Thymus (tissue), 11 donors: ENCODE measurements at regions not wholly inside any gene's neighbourhood (a gene's known extent, or its start where the extent isn't known, plus 50 kb on each side); places are given as distances from the start of the nearest gene placed in this dataset.

Experiments used
- DNase-seq, 9 donors: peaks; one replicate each; pipeline ENCODE4 v3.0.0-alpha.2; 2013; ENCODE audit warnings: low spot score in 9 of 9, low read depth in 6 of 9, missing footprints in 1 of 9
- H3K27ac ChIP-seq, 2 donors: one replicate each; pipeline ENCODE4 v1.5.1; 2013; ENCODE audit warnings: control low read depth in 1 of 2, low read depth in 1 of 2, low read length in 1 of 2, mild to moderate bottlenecking in 1 of 2, moderate library complexity in 1 of 2
- H3K27me3 ChIP-seq, 2 donors: one replicate each; pipeline ENCODE4 v1.5.1; 2013; ENCODE audit warnings: low read length in 1 of 2; ENCODE audit not compliant: control insufficient read depth in 2 of 2, insufficient read depth in 1 of 2
- H3K36me3 ChIP-seq, 2 donors: one replicate each; pipeline ENCODE4 v1.5.1; 2013; ENCODE audit warnings: low read length in 1 of 2, mild to moderate bottlenecking in 1 of 2, moderate library complexity in 1 of 2; ENCODE audit not compliant: control insufficient read depth in 2 of 2, insufficient read depth in 2 of 2
- H3K4me1 ChIP-seq, 2 donors: one replicate each; pipeline ENCODE4 v1.5.1; 2013; ENCODE audit warnings: low read length in 2 of 2; ENCODE audit not compliant: control insufficient read depth in 2 of 2, insufficient read depth in 2 of 2
- H3K4me3 ChIP-seq, 2 donors: one replicate each; pipeline ENCODE4 v1.5.1; 2013; ENCODE audit warnings: low read length in 2 of 2, control low read depth in 1 of 2, mild to moderate bottlenecking in 1 of 2
- H3K9me3 ChIP-seq, 2 donors: one replicate each; pipeline ENCODE4 v1.5.1; 2013; ENCODE audit warnings: low read length in 1 of 2, mild to moderate bottlenecking in 1 of 2; ENCODE audit not compliant: control insufficient read depth in 2 of 2, insufficient read depth in 1 of 2
- WGBS: extraction: QIAGEN DNeasy Blood & Tissue Kit; methylation state at CpG from one replicate; pipeline ENCODE4 v1.1.7; 2013; 5-methylcytosine and 5-hydroxymethylcytosine counted together
- donor health status: healthy.

- H3K9me3 ChIP-seq: no peaks in the 10 kb centered on the region
- H3K36me3 ChIP-seq: no peaks in the 10 kb centered on the region
- 76% methylated on average over 3 of the region's 3 CpGs for WGBS
- no peaks in the 10 kb centered on the region for H3K27me3 ChIP-seq
- H3K27ac ChIP-seq: no peak overlapping the region
- H3K4me3 ChIP-seq: no peak overlapping the region
- no peak for DNase-seq
- no peaks in the 10 kb centered on the region for H3K4me1 ChIP-seq
These were observed 148.3 kb downstream of the PHLDA1 start for GRCh38 chr12:75883241-75883640.

DNA sequence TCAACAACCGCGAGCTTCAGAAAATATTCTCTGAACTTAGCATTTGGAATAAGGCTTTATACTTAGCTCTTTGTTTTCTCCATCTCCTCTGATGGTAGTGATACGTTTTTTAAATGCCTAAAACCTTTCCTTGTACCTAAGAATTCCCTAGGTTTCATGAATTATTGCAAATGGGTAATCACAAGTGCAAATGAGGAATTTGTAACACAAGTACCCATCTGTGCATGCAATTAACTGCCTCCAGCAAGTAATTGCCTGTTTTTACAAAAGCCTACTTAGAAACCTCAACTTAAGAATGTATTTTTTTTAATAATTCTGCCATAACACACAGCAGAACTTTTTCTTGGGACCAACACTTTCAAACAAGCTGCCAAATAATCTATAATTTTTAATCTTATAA lies 149.2 kb downstream of the PHLDA1 start:
- Histone ChIP-seq H3K27ac (peak overlapping the region in 1 of 2 donors; percentile 43), H3K9me3 (no peaks in the 10 kb centered on the region), H3K4me1 (no peaks in the 10 kb centered on the region), H3K27me3 (no peaks in the 10 kb centered on the region), H3K36me3 (no peaks in the 10 kb centered on the region), H3K4me3 (no peak overlapping the region)
- DNase-seq: no peak
- WGBS: 84% methylated on average over 3 of the region's 3 CpGs

GRCh38 chr12:75881920-75882319 lies 149.7 kb downstream of the PHLDA1 start:
- Histone ChIP-seq H3K4me3 (no peak overlapping the region), H3K27ac (no peak overlapping the region), H3K27me3 (no peaks in the 10 kb centered on the region), H3K9me3 (no peaks in the 10 kb centered on the region), H3K36me3 (no peaks in the 10 kb centered on the region), H3K4me1 (no peaks in the 10 kb centered on the region)
- DNase-seq: no peak

- no peak overlapping the region for H3K4me3 ChIP-seq
- no peak for DNase-seq
- no peak overlapping the region for H3K27ac ChIP-seq
- WGBS: 85% methylated on average over 13 of the region's 13 CpGs
- H3K27me3 ChIP-seq: no peaks in the 10 kb centered on the region
- no peaks in the 10 kb centered on the region for H3K4me1 ChIP-seq
- no peaks in the 10 kb centered on the region for H3K9me3 ChIP-seq
- no peaks in the 10 kb centered on the region for H3K36me3 ChIP-seq
These were observed 153.6 kb downstream of the PHLDA1 start for GRCh38 chr12:75877763-75878621.

- no peak for DNase-seq
- Histone ChIP-seq H3K27ac (no peak overlapping the region), H3K27me3 (no peaks in the 10 kb centered on the region), H3K4me1 (no peaks in the 10 kb centered on the region), H3K4me3 (no peak overlapping the region), H3K9me3 (no peaks in the 10 kb centered on the region), H3K36me3 (no peaks in the 10 kb centered on the region)
- 65% methylated on average over 4 of the region's 4 CpGs for WGBS
These were observed 154.5 kb downstream of the PHLDA1 start for GRCh38 chr12:75876832-75877762.

DNA sequence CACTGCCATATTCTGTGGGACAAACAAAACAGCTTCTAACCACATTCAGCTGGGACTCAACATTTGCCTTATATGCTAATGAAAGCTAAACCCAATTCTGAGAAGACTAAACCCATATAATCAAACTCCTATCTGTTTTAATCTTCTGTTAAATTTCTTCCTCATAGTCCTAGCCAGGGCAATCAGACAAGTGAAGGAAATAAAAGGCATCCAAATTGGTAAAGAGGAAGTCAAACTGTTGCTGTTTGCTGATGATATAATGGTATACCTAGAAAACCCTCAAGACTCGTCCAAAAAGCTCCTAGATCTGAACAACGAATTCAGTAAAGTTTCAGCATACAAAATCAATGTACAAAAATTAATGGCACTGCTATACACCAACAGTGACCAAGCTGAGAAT lies 157.1 kb downstream of the PHLDA1 start:
- Histone ChIP-seq H3K4me1 (no peaks in the 10 kb centered on the region), H3K36me3 (no peaks in the 10 kb centered on the region)
- WGBS: 15% methylated on average over 2 of the region's 2 CpGs

GRCh38 chr12:75872762-75873161 lies 158.8 kb downstream of the PHLDA1 start:
- Histone ChIP-seq H3K36me3 (no peaks in the 10 kb centered on the region), H3K4me3 (no peak overlapping the region), H3K4me1 (no peaks in the 10 kb centered on the region), H3K27me3 (no peaks in the 10 kb centered on the region), H3K9me3 (no peaks in the 10 kb centered on the region), H3K27ac (no peak overlapping the region)
- DNase-seq: no peak
- 96% methylated on average over 2 of the region's 2 CpGs for WGBS

More for the DNA sequence above, 157.1 kb downstream of the PHLDA1 start:
- Histone ChIP-seq H3K27ac (no peak overlapping the region), H3K27me3 (no peaks in the 10 kb centered on the region), H3K9me3 (no peaks in the 10 kb centered on the region), H3K4me3 (no peak overlapping the region)
- DNase-seq: no peak

DNA sequence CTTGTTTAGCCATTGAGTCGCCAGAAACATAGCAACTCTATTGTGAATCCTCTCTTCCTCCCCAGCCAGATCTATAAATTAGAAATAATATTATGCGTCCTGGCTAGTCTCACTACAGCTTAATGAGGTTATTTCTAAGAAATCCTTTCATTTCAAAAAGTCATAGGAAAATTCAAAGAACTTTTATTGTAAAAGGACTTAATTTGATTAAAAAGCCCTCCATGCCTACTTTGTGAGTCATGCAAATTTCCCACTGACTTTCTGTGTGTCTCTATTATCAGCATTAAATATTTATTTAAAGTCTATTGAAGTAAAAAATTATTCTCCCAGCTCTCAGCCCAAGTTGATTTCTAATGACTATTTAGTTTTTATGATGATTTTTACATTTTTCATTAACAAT lies 160.7 kb downstream of the PHLDA1 start:
- H3K4me3 ChIP-seq: no peak overlapping the region
- DNase-seq: no peak
- no peak overlapping the region for H3K27ac ChIP-seq
- no peaks in the 10 kb centered on the region for H3K27me3 ChIP-seq
- H3K36me3 ChIP-seq: no peaks in the 10 kb centered on the region
- no peaks in the 10 kb centered on the region for H3K9me3 ChIP-seq
- 94% methylated on average over 2 of the region's 2 CpGs for WGBS
- H3K4me1 ChIP-seq: no peaks in the 10 kb centered on the region

- Histone ChIP-seq H3K9me3 (no peaks in the 10 kb centered on the region), H3K36me3 (no peaks in the 10 kb centered on the region), H3K27ac (no peak overlapping the region), H3K4me1 (no peaks in the 10 kb centered on the region), H3K27me3 (no peaks in the 10 kb centered on the region), H3K4me3 (no peak overlapping the region)
- 92% methylated on average over 3 of the region's 3 CpGs for WGBS
- DNase-seq: no peak
These were observed 163.1 kb downstream of the PHLDA1 start for GRCh38 chr12:75868501-75868900.
